ENCODE measurements at regions not wholly inside any gene's neighbourhood (a gene's known extent, or its start where the extent isn't known, plus 50 kb on each side); places are given as distances from the start of the nearest gene placed in this dataset.

DNA sequence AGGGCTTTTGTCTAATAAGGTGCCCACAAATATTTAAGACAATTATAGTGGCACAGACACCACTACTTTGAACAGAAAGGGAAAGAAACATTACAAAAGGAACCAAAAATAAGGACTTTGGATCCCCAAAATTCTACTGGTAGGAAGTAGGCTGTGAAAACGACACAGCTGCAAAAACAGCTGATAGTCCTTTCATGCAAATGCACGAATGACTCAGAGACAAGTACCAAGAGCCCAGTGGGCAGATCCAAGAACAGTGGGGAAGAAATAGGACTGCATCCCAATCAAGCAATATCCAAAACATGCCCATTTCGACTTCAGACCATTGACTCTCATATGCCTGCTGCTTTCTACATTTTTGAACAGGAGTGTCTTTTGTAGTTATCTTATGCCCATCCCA lies 269.4 kb upstream of the NBEA start:
- TF ChIP-seq, protein P1, sequence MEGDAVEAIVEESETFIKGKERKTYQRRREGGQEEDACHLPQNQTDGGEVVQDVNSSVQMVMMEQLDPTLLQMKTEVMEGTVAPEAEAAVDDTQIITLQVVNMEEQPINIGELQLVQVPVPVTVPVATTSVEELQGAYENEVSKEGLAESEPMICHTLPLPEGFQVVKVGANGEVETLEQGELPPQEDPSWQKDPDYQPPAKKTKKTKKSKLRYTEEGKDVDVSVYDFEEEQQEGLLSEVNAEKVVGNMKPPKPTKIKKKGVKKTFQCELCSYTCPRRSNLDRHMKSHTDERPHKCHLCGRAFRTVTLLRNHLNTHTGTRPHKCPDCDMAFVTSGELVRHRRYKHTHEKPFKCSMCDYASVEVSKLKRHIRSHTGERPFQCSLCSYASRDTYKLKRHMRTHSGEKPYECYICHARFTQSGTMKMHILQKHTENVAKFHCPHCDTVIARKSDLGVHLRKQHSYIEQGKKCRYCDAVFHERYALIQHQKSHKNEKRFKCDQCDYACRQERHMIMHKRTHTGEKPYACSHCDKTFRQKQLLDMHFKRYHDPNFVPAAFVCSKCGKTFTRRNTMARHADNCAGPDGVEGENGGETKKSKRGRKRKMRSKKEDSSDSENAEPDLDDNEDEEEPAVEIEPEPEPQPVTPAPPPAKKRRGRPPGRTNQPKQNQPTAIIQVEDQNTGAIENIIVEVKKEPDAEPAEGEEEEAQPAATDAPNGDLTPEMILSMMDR (IDR thresholded peaks at IDR 0.05), result no peak

DNA sequence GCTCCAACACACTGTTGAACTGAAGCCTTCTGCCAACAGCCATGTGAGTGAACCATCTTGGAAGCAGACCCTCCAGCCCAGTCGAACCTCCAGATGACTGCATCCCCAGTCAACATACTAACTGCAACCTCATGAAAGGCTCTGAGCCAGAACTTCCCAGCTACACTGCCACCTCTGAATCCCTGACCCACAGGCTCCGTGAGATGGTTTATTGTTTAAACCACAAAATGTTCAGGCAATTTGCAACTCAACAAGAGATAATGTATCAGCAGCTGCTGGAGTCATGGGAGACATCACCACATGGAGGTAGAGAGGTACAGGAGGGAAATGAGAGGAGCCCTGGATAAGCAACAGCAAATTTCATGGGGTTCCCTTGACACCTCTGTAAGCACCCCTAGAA lies 266.4 kb upstream of the NBEA start:
- TF ChIP-seq, protein P1 (IDR thresholded peaks at IDR 0.05), result no peak

DNA sequence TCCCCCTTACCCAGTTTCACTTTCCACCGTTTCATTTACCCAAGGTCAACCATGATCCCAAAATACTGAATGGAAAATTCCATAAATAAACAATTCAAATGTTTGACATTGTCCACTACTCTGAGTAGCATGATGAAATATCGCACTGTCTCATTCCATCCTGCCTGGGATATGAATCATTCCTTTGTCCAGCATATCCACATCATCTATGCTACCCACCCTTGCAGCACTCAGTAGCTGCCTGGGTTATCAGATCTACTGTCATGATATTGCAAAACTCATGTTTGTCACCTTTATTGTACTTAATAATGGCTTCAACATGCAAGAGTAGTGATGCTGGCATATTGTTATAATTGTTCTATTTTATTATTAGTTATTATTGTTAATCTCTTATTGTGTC lies 263.9 kb upstream of the NBEA start:
- TF ChIP-seq, protein P1 (IDR thresholded peaks at IDR 0.05), result no peak

DNA sequence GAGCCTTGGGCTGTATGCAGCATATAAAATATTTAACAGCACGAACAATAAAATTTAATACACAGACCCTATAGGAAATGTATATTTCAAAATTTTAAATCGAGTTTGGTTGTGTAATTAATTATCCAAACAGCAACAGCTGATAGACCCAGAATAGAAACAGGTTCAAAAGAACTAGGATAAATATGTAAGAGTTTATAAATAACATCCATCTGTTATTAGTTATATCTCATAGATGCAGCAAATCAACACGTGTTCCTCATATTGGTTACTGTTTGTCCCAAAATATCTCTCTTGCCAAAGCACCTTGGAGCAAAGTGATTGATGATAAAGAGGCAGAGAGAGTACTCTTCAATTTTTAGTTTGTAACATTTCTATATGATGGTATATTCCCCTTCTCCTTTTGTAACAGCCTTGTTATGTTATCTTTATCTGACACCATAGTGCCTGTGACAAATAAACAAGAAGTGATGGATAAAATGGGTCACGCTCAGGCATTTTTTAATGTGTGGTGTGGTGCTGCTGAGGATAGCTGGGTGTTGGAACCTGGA lies 260.6 kb upstream of the NBEA start:
- TF ChIP-seq, protein P1 (IDR thresholded peaks at IDR 0.05), result no peak

DNA sequence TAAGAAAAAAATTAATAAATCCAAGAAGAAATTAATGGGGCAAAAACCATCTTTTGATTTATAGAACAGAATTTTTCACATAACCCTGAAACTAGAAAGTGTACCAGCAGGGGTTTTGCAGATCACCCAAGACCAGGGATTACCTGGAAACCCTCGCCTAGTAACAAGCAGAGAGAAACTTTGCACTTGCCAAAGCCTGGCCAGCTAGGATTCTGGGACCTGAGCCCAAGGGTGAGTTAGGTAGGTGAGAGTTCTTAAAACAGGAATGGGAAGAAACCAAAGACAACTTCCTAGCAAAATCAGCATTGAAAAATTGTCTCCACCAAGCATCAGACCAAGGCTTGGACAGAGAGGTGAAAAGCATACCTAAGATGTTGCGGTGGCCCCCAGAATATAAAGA lies 247.0 kb upstream of the NBEA start:
- TF ChIP-seq, protein P1 (IDR thresholded peaks at IDR 0.05), result no peak

DNA sequence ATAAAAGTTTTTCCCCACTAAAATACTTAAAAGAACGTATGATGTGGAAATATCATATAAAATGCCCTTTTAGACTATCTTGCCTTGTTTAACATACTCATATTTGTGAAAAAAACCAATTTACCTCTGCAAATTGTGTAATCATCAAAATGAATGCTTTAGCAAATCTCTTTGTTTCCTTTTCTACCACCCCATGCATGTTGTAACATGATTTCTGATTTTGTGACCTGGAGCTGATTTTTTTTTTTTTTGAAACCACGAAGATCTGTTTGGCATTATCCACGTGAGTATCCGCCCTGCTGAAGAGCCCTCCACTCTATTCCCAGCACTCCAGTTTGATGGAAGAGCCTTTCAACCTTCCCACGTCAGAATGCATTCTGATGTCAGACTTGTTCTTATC lies 245.8 kb upstream of the NBEA start:
- TF ChIP-seq, protein P1 (IDR thresholded peaks at IDR 0.05), result no peak

DNA sequence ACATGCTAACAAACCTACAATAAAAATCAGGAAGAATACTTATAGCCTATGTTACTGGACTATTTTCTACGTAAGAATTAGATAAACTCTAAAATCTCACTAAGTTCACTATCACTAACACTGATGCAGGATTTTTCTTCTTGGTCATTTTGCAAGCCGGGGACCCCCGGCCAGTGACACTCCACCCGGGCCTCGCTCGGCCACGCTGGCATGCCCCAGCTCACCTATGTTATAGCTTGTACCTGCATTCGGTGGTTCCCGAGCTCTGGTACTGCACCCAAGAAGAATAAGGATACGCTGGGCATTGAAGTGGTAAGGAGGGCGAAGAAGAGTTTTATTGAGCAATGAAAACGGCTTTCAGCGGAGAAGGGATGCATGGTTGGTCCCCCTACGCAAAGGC lies 245.3 kb upstream of the NBEA start:
- TF ChIP-seq, protein P1 (IDR thresholded peaks at IDR 0.05), result no peak

DNA sequence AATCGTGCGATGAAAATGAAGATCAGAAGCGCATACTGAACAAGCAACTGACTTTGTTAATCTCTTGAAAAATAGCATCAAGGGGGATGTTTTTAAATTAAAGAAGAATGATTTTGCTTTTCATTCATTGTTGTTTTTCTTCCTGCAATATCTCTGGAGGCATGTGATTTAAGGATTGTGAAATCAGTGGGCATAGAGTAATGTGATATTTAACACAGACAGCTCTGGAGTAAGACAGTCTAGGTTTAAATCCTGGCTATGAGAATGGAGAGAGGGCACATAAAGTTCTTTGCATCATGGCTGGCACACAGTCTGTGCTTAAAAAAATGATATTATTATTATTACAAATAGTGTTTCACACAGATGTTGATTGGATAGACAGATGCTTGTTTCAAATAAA lies 243.1 kb upstream of the NBEA start:
- TF ChIP-seq, protein P1 (IDR thresholded peaks at IDR 0.05), result no peak
